HG03457 (cell line): ENCODE measurements at regions not wholly inside any gene's neighbourhood (a gene's known extent, or its start where the extent isn't known, plus 50 kb on each side); places are given as distances from the start of the nearest gene placed in this dataset.
"Not testable (repeated sequence)": the region's sequence is repeated elsewhere in the genome, so short reads cannot be mapped to it uniquely, and the experiment has no call there.

Experiments used
- ATAC-seq: cut with Tn5 transposase; IDR thresholded peaks from one replicate; pipeline ENCODE4 v1.9.1; 2021; ENCODE audit warnings: moderate number of reproducible peaks; ENCODE audit not compliant: unreplicated experiment

DNA sequence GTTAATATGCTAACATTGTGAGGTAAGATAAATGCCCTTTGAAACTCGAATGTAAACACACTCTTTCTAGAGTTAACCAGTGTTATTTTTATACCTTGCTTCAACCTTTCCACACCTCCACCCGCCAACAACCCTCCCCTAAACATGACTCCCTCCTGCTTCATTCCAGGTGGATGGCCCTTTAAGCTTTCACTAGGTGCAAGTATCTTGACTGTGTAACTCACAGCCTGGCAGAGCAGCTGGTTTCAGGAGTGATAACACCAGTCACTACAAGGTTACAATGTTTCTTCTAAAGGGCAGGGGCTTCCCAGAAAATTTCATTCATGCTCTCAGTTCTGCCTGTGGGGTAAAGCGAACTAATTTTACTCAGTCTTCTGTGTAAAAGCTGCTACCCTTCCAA lies 318.1 kb upstream of the FRG1 start:
- not testable (repeated sequence) for ATAC-seq

DNA sequence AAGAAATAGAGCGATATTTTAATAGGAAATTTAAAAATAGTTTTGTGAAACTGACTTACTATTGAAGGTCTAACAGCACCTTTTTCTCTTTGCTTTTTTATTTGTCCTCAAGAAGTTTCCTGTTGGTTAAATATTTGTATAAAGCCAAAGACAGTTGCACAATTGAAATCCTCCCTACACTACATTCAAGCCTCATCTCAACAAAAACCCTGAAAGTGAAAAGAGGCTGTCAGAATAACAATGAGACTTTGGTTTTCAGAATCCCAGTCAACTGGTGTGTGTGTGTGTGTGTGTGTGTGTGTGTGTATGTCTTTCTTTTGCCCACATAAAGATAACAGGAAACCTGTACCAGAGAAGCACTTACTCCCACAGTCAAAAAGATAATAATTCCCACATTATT lies 313.6 kb upstream of the FRG1 start:
- not testable (repeated sequence) for ATAC-seq

DNA sequence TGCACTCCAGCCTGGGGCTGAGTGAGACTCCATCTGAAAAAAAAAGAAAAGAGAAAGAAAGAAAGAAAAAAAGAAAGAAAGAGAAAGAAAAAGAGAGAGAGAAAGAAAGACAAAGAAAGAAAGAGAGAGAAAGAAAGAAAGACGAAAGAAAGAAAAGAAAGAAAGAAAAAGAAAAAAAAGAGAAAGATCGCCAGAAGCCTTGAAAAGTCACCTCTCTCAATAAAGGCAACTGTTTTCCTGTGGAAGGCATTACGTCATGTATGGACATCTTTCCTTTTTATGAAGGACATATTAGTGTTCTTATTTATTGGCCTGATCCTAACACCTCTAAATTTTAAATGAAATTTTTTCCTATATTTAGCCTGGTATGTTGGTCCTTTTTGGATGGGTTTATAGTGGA lies 310.9 kb upstream of the FRG1 start:
- not testable (repeated sequence) for ATAC-seq

DNA sequence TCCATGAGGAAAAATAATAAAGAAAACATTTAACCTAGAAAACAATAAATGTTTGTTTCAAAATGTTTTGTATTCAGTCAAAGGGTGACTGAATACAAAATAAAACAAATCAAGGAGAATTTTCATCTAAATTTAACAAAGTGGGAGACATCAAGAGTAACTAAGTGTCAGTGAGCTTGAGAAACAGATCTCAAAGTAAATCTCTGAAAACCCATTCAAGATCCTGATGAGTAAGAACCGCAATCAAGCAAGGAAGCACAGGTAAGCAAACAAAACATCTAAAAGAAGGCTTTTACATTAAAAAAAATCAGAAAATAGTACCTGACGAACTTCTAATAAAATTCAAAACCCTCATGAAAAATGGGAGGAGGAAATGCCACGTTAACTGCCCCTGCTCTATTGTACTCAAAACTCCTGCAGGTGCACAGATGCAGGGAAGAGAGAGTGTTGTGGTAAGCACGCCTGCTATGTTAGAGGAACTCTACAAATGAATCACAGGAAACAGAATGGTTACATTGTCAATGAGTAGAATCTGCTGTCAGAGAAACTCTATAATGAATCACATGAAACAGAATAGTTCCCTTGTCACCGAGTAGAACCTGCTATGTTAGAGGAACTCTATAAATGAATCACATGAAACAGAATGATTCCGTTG lies 309.6 kb upstream of the FRG1 start:
- not testable (repeated sequence) for ATAC-seq

DNA sequence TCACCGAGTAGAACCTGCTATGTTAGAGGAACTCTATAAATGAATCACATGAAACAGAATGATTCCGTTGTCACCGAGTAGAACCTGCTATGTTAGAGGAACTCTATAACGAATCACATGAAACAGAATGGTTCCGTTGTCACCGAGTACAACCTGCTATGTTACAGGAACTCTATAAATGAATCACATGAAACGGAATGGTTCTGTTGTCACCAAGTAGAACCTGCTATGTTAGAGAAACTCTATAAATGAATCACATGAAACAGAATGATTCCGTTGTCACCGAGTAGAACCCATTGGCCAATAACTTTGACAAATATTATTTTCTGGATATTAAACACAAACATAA lies 309.1 kb upstream of the FRG1 start:
- not testable (repeated sequence) for ATAC-seq

DNA sequence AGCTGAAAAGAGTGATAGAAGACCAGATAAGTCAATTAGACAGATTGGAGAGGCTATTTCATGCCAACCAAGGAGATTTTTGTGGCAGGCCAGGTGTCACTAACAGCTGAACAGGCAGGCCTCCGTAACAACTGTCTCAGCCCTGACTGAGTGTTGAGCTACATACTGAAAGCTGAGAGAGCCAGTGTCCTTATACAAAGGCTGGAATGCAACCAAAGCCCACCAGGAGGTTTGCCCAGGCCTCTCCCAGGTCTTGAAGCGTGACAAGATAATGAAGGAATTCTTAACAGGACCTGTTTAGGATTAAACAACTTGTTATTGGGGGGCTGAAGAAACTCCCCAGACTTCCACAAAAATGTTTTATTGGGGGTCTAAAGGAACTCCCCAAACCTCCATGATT lies 290.2 kb upstream of the FRG1 start:
- not testable (repeated sequence) for ATAC-seq

DNA sequence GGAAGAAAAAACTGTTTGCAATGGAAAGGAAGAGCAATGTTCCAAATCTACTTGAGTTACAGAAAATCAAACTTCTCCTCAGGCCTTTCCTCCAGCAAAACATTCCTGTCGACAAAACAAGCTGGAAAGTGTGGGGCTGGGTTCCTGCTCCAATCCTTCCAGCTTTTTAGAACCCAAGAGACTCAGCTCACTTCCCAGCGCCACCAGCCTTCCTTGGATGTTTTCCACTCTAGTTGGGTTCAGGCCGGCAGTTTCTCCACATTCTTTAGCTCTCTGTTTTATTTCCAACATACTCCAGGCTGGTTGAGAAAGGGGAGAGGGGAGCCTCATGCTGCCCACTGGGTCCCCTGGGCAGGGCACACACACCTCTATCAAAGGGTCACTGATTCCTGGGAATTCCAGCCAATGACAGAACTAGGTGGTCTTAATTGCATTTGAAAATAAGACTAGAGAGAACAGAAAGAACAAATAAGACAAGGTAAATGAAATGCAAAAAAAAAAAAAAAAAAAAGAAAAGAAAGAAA lies 287.5 kb upstream of the FRG1 start:
- ATAC-seq, result not testable (repeated sequence)

DNA sequence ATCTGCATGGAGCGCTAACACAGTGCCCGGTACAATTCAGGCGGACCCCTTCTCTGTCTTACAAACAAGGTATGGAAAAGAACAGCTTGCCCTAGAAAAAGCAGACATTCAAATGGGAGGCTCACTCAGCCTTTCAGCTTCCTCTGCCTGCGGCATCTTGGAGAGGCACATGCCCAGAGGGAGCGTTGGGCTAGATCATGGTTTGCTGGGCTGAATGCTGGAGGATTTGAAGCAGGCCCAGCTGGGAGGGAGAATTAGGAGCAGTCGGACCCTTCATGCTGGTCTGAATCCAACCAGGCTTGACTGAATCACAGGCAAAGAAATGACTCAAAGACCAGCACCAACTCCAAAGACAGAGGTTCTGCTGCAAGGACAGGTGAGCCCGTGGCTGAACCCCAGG lies 286.7 kb upstream of the FRG1 start:
- not testable (repeated sequence) for ATAC-seq

DNA sequence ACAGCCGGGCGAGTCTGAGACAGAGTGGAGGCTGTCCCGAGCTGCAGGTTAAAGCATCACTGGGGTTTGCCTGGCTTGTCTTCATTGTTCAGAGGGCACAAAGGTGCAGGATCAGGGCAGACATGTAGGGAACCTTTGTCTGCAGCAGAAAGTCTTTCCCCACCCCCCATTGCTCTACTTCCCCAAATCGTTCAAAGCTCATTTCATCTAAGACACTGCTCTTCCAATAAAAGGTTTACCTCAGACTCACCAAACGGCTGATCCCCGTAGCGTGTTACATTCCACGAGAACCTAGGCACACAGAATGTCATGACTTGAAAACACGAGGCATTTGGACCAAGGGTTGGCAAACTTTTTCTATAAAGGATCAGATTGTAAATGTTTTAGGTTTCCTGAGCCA lies 286.3 kb upstream of the FRG1 start:
- ATAC-seq, result not testable (repeated sequence)

DNA sequence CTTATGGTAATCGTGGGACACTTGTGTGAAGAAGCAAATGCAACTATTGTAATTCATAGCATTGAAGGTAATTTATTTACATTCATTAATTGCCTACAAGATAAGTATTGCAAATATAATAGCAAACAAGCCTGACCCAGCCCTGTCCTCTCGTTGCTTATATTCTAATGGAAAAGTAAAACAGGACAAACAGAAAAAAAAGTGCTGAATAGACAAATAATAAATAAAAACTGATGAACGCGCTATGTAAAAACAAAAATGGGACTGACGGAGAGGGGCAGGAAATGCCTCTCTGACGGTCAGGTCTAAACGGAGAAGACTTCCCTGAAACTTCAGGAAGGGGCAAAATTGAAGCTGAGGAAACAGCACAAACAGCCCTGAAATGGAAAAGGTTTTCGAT lies 284.9 kb upstream of the FRG1 start:
- ATAC-seq, result not testable (repeated sequence)

DNA sequence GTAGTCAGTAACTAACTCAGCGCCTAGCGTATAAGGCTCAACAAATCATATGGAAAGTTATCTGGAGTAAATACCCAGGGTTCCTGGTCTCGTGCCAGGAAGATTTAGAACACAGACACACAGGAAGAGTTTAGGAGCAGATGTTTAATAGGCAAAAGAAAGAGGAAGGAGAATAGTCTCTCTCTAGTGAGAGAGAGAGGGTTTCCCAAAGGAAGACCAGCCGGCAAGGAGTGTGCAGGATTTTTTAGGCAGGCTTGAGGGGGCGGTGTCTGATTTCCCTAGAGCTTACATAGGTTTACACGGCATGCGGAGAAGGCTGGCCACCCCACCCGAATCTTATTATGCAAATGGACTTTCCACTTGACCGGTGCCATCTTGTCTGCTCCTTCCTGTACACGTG lies 284.0 kb upstream of the FRG1 start:
- ATAC-seq, result no peak

DNA sequence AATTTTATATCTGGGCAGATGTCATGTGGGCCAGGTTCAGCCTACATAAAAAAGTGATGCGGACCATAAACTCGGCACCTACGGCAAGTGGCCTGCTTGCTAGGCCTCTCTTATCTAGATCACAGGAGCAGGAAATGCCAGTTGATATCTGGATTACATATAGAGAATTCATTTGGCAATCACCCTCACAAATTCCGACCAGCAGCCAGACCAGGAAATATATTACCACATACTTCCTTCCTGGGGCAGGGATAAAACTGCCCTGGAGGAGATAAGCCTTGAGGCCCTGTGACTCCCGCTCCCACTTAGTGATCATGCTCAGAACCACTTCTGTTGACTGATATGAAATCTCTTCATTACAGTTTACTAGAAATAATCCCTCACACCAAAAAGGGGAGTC lies 282.4 kb upstream of the FRG1 start:
- ATAC-seq, result not testable (repeated sequence)

DNA sequence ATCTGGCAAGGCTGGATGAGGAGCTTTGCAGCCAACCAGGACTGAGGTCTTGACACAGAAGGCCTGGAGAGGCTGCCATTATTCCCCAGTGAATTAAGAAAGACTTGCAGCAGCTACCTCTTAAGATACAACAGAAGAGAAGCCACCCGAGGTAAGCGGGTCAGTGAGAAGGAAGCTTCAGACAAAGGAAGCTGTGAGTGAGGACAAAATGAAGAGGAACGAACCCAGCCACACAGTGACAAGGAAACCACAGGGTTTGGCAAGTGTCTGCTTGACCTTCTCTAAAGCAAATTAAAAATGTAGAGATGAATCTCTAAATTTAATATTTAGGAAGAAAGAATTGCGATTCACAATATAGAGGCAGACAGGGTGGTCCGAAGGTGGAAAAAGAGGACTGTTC lies 281.8 kb upstream of the FRG1 start:
- not testable (repeated sequence) for ATAC-seq

DNA sequence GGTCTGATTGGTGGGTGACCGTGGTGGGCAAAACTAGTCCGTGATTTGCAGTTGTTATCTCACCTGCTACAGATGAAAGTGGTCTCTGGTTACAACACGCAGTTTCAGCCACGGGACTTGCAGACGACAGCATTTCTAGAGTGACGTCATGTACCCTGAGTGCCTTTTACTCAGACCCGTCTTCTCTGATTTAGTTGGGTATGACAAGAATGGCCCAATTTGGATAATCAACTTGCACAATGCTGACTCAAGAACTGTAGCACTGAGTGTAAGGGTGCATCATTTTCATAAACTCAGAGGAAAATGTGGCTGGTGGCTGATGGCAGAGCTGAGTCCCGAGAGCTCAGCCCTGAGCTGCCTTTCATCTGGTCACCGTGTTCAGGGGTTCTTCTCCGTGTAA lies 281.4 kb upstream of the FRG1 start:
- no peak for ATAC-seq

DNA sequence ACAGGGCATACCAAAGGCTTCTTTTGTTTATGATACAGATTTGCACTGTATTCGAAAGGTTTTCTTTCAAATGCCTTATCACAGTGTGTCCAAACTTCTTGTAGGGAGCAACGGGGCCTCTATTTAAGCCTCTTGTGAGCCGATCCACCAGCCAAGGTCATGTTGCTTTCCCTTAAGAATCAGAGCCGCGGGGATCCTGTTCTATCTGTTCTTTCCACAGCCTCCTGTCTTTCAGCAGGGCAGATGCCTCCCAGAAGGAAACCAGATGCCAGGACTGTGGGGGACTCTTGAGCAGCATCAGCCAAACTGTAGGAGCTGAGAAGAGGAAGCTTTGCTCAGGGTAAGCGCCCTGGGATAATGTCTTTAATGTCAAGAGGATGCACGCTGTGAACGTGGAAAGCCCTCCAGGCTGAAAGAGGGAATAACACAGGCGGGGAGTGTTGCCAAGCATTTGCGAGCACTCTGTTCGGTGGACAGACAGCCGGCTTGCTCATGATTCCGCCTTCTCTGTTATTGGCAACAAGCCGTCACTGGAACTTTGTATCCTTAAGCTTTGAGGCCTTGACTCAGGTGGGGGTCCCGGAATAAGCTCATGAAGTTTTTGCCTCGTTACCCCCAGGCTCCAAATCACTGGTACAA lies 279.8 kb upstream of the FRG1 start:
- no peak for ATAC-seq

DNA sequence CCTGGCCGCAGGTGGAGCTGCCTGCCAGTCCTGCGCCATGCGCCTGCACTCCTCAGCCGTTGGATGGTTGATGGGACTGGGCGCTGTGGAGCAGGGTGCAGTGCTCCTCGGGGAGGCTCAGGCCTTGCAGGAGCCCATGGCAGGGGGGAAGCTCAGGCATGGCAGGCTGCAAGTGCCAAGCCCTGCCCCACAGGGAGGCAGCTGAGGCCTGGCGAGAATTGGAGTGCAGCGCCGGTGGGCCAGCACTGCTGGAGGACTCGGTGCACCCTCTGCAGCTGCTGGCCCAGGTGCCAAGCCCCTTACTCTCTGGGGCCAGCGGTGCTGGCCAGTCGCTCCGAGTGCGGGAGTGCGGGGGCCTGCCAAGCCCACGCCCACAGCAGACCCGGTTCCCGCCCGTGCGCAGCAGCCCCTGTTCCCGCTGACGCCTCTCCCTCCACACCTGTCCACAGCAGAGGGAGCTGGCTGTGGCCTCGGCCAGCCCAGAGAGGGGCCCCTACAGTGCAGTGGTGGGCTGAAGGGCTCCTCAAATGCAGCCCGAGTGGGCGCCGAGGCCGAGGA lies 275.9 kb upstream of the FRG1 start:
- no peak for ATAC-seq

DNA sequence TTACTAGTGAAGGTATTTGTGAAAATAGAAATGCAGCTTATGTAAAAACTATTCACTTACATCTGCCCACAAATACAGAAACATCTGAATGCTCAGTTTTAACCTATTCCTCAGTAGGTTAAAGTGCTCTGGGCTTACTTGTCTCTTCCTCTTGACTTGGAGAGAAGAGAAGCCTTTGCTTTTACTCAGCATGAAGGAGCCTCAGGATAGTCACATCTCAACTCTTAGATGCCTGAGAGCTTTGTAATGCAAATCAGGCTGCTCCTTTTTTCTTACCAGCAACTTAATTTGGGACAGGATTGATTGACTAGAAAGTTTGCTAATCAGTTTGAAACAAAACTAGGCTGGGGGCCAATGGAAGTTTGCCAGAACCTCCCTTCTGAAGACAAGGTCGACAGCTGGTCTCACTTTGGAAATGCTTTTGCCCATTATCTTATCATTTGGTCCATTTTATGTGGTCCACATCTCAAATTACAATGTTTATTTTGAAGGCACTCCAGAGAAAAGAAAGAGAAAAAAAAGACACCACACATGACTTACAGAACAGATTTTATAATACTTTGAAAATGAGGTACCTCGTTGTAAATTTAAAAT lies 274.9 kb upstream of the FRG1 start:
- ATAC-seq, result not testable (repeated sequence)

DNA sequence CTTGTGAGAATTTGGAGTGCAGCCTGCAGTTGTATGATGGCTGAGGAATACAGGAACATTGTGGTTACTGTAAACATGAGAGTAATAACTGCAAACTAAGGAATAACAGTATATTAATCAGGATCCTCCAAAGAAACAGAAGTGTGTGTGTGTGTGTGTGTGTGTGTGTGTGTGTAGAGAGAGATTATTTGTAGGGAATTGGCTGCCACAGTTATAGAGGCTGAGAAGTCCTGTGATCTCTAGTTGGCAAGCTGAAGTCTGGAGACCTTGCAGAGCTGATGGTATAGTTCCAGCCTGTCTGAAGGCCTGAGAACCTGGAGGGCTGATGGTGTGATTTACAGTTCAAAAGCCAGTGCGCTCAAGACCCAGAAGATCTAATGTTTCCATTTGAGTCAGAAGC lies 273.3 kb upstream of the FRG1 start:
- ATAC-seq, result not testable (repeated sequence)

DNA sequence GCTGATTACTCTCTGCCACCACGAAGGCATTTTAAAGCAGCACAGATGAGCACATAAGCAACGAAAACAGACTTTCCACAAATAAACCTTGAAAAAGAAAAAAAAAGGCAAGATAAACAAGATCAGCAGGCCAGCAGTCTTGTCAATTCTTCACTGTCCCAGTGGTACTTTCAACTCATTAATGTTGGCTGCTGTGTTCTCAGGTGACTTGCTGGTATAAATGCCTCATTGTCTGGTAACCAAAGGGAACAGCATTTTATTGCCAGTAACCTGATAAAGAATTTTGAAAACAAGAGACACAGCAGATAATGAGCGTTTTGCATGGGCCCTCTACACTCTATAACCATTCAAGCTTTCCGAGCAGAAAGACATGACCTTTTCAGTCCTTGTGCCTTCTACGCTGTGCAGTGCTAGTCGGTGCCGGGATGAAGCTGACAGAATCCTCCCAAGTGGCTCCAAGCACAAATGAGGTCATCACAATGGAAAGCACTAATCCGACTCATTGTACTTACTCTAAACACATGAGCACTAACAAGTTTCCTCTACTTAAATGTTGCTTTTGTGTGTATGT lies 242.9 kb upstream of the FRG1 start:
- not testable (repeated sequence) for ATAC-seq

DNA sequence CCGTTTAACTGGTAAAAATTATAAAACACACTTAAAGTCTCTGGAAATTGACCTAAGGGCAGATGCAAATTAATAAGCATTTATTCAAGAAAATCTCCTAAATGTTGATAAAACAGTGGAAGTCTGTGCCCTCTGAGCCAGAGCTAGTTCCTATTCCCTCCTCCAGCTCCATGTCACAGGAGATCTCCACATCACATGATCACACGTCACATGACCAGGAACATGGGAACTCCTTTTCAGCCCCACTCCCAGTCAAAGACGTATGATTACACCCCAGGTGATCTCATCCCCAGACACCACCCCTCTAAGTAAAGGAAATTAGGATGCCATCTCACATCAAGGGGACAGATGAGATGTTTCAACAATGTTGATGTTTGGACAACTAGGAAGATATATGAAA lies 237.7 kb upstream of the FRG1 start:
- not testable (repeated sequence) for ATAC-seq

DNA sequence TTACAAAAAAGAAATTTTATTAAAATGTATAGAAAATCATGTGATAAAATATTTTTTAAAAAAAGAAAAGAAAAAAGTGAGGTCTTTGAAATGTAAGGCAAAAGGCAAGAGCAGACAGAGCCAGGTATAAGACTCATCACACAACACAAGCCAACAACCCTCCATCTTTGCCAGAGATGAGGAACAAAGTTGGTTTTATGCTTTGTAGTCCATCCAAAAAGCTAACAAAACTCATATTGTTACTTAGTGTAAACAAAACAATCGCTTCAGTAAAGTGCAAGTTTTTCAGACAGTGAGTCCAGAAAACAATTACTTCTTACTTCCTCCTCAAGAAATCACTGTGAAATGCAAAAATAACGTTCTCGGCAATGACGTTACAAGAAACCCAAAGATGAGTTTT lies 233.9 kb upstream of the FRG1 start:
- not testable (repeated sequence) for ATAC-seq

DNA sequence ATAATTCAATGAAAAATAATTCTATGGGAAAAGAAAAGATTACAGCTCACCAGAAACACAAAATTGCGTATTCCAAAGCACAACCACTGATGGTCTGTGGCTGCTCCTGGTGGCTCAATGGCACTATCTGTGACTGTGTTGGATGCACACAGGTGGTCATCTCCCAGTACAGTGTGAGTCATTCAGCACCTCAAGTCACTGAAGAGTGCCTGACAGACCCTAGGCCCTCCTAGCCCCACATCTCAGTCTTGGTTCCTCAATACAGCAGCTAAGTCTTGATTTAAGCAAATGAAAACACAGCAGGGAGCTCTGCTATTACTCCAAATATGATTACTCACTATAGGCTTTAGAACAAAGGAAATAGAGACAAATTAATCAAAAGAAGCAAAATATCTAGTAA lies 233.4 kb upstream of the FRG1 start:
- ATAC-seq, result not testable (repeated sequence)
